ENCODE measurements at regions not wholly inside any gene's neighbourhood (a gene's known extent, or its start where the extent isn't known, plus 50 kb on each side); places are given as distances from the start of the nearest gene placed in this dataset.
"Not testable (repeated sequence)": the region's sequence is repeated elsewhere in the genome, so short reads cannot be mapped to it uniquely, and the experiment has no call there.

GRCh38 chr7:93830141-93830925 is 60.2 kb downstream of the TFPI2 start:
- peaks cover 6% of the 10 kb centered on the region for H3K27me3 Mint-ChIP-seq
- no peak overlapping the region for H3K27ac Mint-ChIP-seq
- H3K4me3 Mint-ChIP-seq, result no peak overlapping the region
- H3K36me3 Mint-ChIP-seq, result no peaks in the 10 kb centered on the region
- no peaks in the 10 kb centered on the region for H3K9me3 Mint-ChIP-seq
- peaks cover 0 to 4% (median 0%) of the 10 kb centered on the region in 3 donors for H3K4me1 Mint-ChIP-seq

GRCh38 chr7:93828260-93828659 is 62.3 kb downstream of the TFPI2 start:
- Mint-ChIP-seq H3K4me3 (no peak overlapping the region), H3K9me3 (no peaks in the 10 kb centered on the region), H3K4me1 (peaks cover 0 to 4% (median 0%) of the 10 kb centered on the region in 3 donors), H3K36me3 (no peaks in the 10 kb centered on the region), H3K27ac (no peak overlapping the region), H3K27me3 (peaks cover 5% of the 10 kb centered on the region)

- Mint-ChIP-seq H3K9me3 (no peaks in the 10 kb centered on the region), H3K27ac (no peak overlapping the region), H3K27me3 (peaks cover 5% of the 10 kb centered on the region), H3K4me1 (peaks cover 0 to 10% (median 0%) of the 10 kb centered on the region in 3 donors), H3K4me3 (no peak overlapping the region), H3K36me3 (no peaks in the 10 kb centered on the region)
Observed at GRCh38 chr7:93823621-93824020, 66.9 kb downstream of the TFPI2 start.

GRCh38 chr7:93821463-93821862 is 69.1 kb downstream of the TFPI2 start:
- Mint-ChIP-seq H3K27me3 (peaks cover 5% of the 10 kb centered on the region), H3K9me3 (no peaks in the 10 kb centered on the region), H3K36me3 (no peaks in the 10 kb centered on the region), H3K4me1 (peaks cover 0 to 6% (median 0%) of the 10 kb centered on the region in 3 donors), H3K4me3 (no peak overlapping the region), H3K27ac (no peak overlapping the region)

- no peak overlapping the region for H3K4me3 Mint-ChIP-seq
- no peaks in the 10 kb centered on the region for H3K36me3 Mint-ChIP-seq
- no peak overlapping the region for H3K27ac Mint-ChIP-seq
- H3K4me1 Mint-ChIP-seq, result peaks cover 0 to 6% (median 0%) of the 10 kb centered on the region in 3 donors
- H3K27me3 Mint-ChIP-seq, result peaks cover 4% of the 10 kb centered on the region
- H3K9me3 Mint-ChIP-seq, result no peaks in the 10 kb centered on the region
Observed at GRCh38 chr7:93819699-93820098, 70.9 kb downstream of the TFPI2 start.

GRCh38 chr7:93817526-93817925 is 73.0 kb downstream of the TFPI2 start:
- Mint-ChIP-seq H3K27me3 (peaks cover 3% of the 10 kb centered on the region), H3K9me3 (no peaks in the 10 kb centered on the region), H3K36me3 (no peaks in the 10 kb centered on the region), H3K4me3 (no peak overlapping the region), H3K4me1 (peaks cover 0 to 6% (median 0%) of the 10 kb centered on the region in 3 donors), H3K27ac (no peak overlapping the region)

- Mint-ChIP-seq H3K4me3 (no peak overlapping the region), H3K4me1 (peaks cover 0 to 6% (median 0%) of the 10 kb centered on the region in 3 donors), H3K27me3 (peaks cover 3% of the 10 kb centered on the region), H3K36me3 (no peaks in the 10 kb centered on the region), H3K9me3 (no peaks in the 10 kb centered on the region), H3K27ac (no peak overlapping the region)
Observed at GRCh38 chr7:93817004-93817403, 73.5 kb downstream of the TFPI2 start.

- H3K36me3 Mint-ChIP-seq, result no peaks in the 10 kb centered on the region
- H3K27me3 Mint-ChIP-seq, result peaks cover 3% of the 10 kb centered on the region
- H3K4me3 Mint-ChIP-seq, result no peak overlapping the region
- H3K4me1 Mint-ChIP-seq, result no peaks in the 10 kb centered on the region
- H3K9me3 Mint-ChIP-seq, result peaks cover 0 to 2% (median 0%) of the 10 kb centered on the region in 3 donors
- H3K27ac Mint-ChIP-seq, result peak overlapping the region in 1 of 3 donors; percentile 38
Observed at GRCh38 chr7:93813514-93813913, 77.0 kb downstream of the TFPI2 start.

- no peaks in the 10 kb centered on the region for H3K4me1 Mint-ChIP-seq
- no peak overlapping the region for H3K27ac Mint-ChIP-seq
- no peaks in the 10 kb centered on the region for H3K36me3 Mint-ChIP-seq
- H3K4me3 Mint-ChIP-seq, result no peak overlapping the region
- H3K9me3 Mint-ChIP-seq, result peaks cover 0 to 2% (median 0%) of the 10 kb centered on the region in 3 donors
- no peaks in the 10 kb centered on the region for H3K27me3 Mint-ChIP-seq
Observed at GRCh38 chr7:93812061-93812460, 78.5 kb downstream of the TFPI2 start.

- Mint-ChIP-seq H3K27me3 (no peaks in the 10 kb centered on the region), H3K9me3 (peaks cover 0 to 2% (median 0%) of the 10 kb centered on the region in 3 donors), H3K27ac (no peak overlapping the region), H3K4me3 (no peak overlapping the region), H3K36me3 (no peaks in the 10 kb centered on the region), H3K4me1 (no peaks in the 10 kb centered on the region)
Observed at GRCh38 chr7:93811198-93811597, 79.4 kb downstream of the TFPI2 start.

GRCh38 chr7:93810561-93810960 is 80.0 kb downstream of the TFPI2 start:
- H3K36me3 Mint-ChIP-seq, result no peaks in the 10 kb centered on the region
- H3K4me3 Mint-ChIP-seq, result no peak overlapping the region
- H3K9me3 Mint-ChIP-seq, result peaks cover 0 to 2% (median 0%) of the 10 kb centered on the region in 3 donors
- H3K27me3 Mint-ChIP-seq, result no peaks in the 10 kb centered on the region
- H3K4me1 Mint-ChIP-seq, result no peaks in the 10 kb centered on the region
- H3K27ac Mint-ChIP-seq, result no peak overlapping the region

- Mint-ChIP-seq H3K4me1 (no peaks in the 10 kb centered on the region), H3K27me3 (no peaks in the 10 kb centered on the region), H3K9me3 (peaks cover 2 to 10% (median 2%) of the 10 kb centered on the region in 3 donors), H3K4me3 (no peak overlapping the region), H3K27ac (no peak overlapping the region), H3K36me3 (no peaks in the 10 kb centered on the region)
Observed at GRCh38 chr7:93804726-93805125, 85.8 kb downstream of the TFPI2 start.

GRCh38 chr7:93799750-93800357 is 90.7 kb downstream of the TFPI2 start:
- H3K27ac Mint-ChIP-seq, result no peak overlapping the region
- H3K27me3 Mint-ChIP-seq, result no peaks in the 10 kb centered on the region
- H3K4me1 Mint-ChIP-seq, result no peaks in the 10 kb centered on the region
- H3K36me3 Mint-ChIP-seq, result no peaks in the 10 kb centered on the region
- no peak overlapping the region for H3K4me3 Mint-ChIP-seq
- H3K9me3 Mint-ChIP-seq, result peaks cover 0 to 10% (median 2%) of the 10 kb centered on the region in 3 donors

- not testable (repeated sequence) for H3K27ac Mint-ChIP-seq, H3K36me3 Mint-ChIP-seq, H3K4me3 Mint-ChIP-seq
Observed at GRCh38 chr7:93793084-93793697, 97.4 kb downstream of the TFPI2 start.

GRCh38 chr7:93779115-93779514 is 111.4 kb downstream of the TFPI2 start:
- Mint-ChIP-seq H3K9me3 (no peaks in the 10 kb centered on the region), H3K36me3 (no peaks in the 10 kb centered on the region), H3K4me3 (no peak overlapping the region), H3K4me1 (no peaks in the 10 kb centered on the region), H3K27ac (no peak overlapping the region), H3K27me3 (peaks cover 5% of the 10 kb centered on the region)

More at GRCh38 chr7:93793084-93793697, 97.4 kb downstream of the TFPI2 start:
- H3K27me3 Mint-ChIP-seq, H3K4me1 Mint-ChIP-seq, H3K9me3 Mint-ChIP-seq: not testable (repeated sequence)

Measured in IgD-negative memory B cell (primary cell).